GM23338 (cell line): ENCODE measurements at regions not wholly inside any gene's neighbourhood (a gene's known extent, or its start where the extent isn't known, plus 50 kb on each side); places are given as distances from the start of the nearest gene placed in this dataset.
A peak's percentile ranks its signal among the peaks of the same experiment; 100 is the strongest.

ENCODE experiments used
- ATAC-seq: fragments of 200-7000 bp; cut with Tn5 transposase; 3 replicates; pipeline ENCODE4 v1.9.1; 2020
- DNase-seq: peaks from one replicate; pipeline ENCODE4 v3.0.0-alpha.2; 2015; ENCODE audit warnings: low spot score
- H2AFZ ChIP-seq: fragments of 200-600 bp; sonication (generic); 2 replicates; pipeline ENCODE4 v1.8.0; 2016; ENCODE audit warnings: antibody characterized with exemption, mild to moderate bottlenecking, moderate library complexity
- H3F3A ChIP-seq: fragments of 200-600 bp; sonication (generic); replicated peaks from 2 replicates; pipeline ENCODE4 v1.8.0; 2017; ENCODE audit warnings: antibody characterized with exemption, mixed run types, low read depth
- H3K27ac ChIP-seq: fragments of 200-600 bp; sonication (generic); 2 replicates; pipeline ENCODE4 v1.6.1; 2016; ENCODE audit warnings: low read depth
- H3K27me3 ChIP-seq: fragments of 200-600 bp; sonication (generic); 2 replicates; pipeline ENCODE4 v1.8.0; 2016; ENCODE audit warnings: mild to moderate bottlenecking, mixed run types, moderate library complexity; ENCODE audit not compliant: insufficient read depth
- H3K36me3 ChIP-seq: fragments of 200-600 bp; sonication (generic); 2 replicates; pipeline ENCODE4 v1.8.0; 2016; ENCODE audit warnings: mild to moderate bottlenecking; ENCODE audit not compliant: insufficient read depth
- H3K4me1 ChIP-seq: fragments of 200-600 bp; sonication (generic); 2 replicates; pipeline ENCODE4 v1.8.0; 2016; ENCODE audit warnings: mild to moderate bottlenecking, moderate library complexity; ENCODE audit not compliant: insufficient read depth
- H3K4me2 ChIP-seq: fragments of 200-600 bp; sonication (generic); 2 replicates; pipeline ENCODE4 v1.7.1; 2017; ENCODE audit warnings: mixed run types
- H3K4me3 ChIP-seq: fragments of 200-600 bp; sonication (generic); 2 replicates; pipeline ENCODE4 v1.6.1; 2016; ENCODE audit warnings: mixed run types
- H3K79me2 ChIP-seq: fragments of 200-600 bp; sonication (generic); replicated peaks from 2 replicates; pipeline ENCODE4 v1.8.0; 2017; ENCODE audit warnings: mild to moderate bottlenecking; ENCODE audit not compliant: insufficient read depth
- H3K9me2 ChIP-seq: fragments of 200-600 bp; sonication (generic); 2 replicates; pipeline ENCODE4 v1.8.0; 2017; ENCODE audit not compliant: insufficient read depth
- H4K20me1 ChIP-seq: fragments of 200-600 bp; sonication (generic); replicated peaks from 2 replicates; pipeline ENCODE4 v1.8.0; 2017; ENCODE audit warnings: mild to moderate bottlenecking; ENCODE audit not compliant: insufficient read depth
- H3K27ac Mint-ChIP-seq: 2 replicates; pipeline ENCODE4 v1.8.0; 2020; ENCODE audit warnings: inconsistent platforms, mild to moderate bottlenecking, moderate library complexity, mixed read lengths
- H3K27me3 Mint-ChIP-seq: 3 replicates; pipeline ENCODE4 v1.8.0; 2022; ENCODE audit warnings: low read depth, mild to moderate bottlenecking, moderate library complexity, mixed read lengths, inconsistent platforms; ENCODE audit not compliant: insufficient read depth, poor library complexity
- H3K36me3 Mint-ChIP-seq: 3 replicates; pipeline ENCODE4 v1.8.0; 2021; ENCODE audit warnings: low read depth, mild to moderate bottlenecking, inconsistent platforms, moderate library complexity, mixed read lengths
- H3K4me1 Mint-ChIP-seq: 3 replicates; pipeline ENCODE4 v1.8.0; 2020; ENCODE audit warnings: mild to moderate bottlenecking, inconsistent platforms, mixed read lengths
- H3K4me3 Mint-ChIP-seq: 3 replicates; pipeline ENCODE4 v1.8.0; 2021; ENCODE audit warnings: moderate library complexity, mild to moderate bottlenecking, inconsistent platforms, mixed read lengths
- H3K9me3 Mint-ChIP-seq: 3 replicates; pipeline ENCODE4 v1.8.0; 2020; ENCODE audit warnings: moderate library complexity, mild to moderate bottlenecking, inconsistent platforms, mixed read lengths
- CREB1 ChIP-seq: fragments of 250-450 bp; sonication (Bioruptor Pico); IDR thresholded peaks from 2 replicates; pipeline ENCODE4 v1.5.0; 2020; ENCODE audit warnings: low read depth, mild to moderate bottlenecking, moderate library complexity
- EZH2 ChIP-seq: fragments of 200-600 bp; sonication (generic); IDR thresholded peaks from one replicate; pipeline ENCODE4 v1.8.0; 2017; ENCODE audit warnings: antibody characterized with exemption, mild to moderate bottlenecking, low read depth; ENCODE audit not compliant: unreplicated experiment
- EZH2phosphoT487 ChIP-seq: fragments of 200-600 bp; sonication (generic); IDR thresholded peaks from one replicate; pipeline ENCODE4 v1.8.1; 2018; ENCODE audit warnings: antibody characterized with exemption; ENCODE audit not compliant: unreplicated experiment
- JUNB ChIP-seq: IDR thresholded peaks from one replicate; pipeline ENCODE4 v1.6.1; 2016; ENCODE audit warnings: antibody characterized with exemption; ENCODE audit not compliant: unreplicated experiment
- NANOG ChIP-seq: IDR thresholded peaks from 2 replicates; pipeline ENCODE4 v1.6.1; 2016; ENCODE audit warnings: antibody characterized with exemption, borderline replicate concordance
- POLR2AphosphoS5 ChIP-seq: IDR thresholded peaks from 2 replicates; pipeline ENCODE4 v1.6.1; 2016; ENCODE audit warnings: antibody characterized with exemption, low read depth
- STAT1 ChIP-seq: IDR thresholded peaks from one replicate; pipeline ENCODE4 v1.6.1; 2016; ENCODE audit warnings: antibody characterized with exemption; ENCODE audit not compliant: unreplicated experiment
- ZNF114 ChIP-seq: fragments of 250-450 bp; sonication (Bioruptor Pico); IDR thresholded peaks from 2 replicates; pipeline ENCODE4 v1.5.0; 2020; ENCODE audit warnings: mild to moderate bottlenecking, moderate library complexity
- ZNF331 ChIP-seq: fragments of 250-450 bp; sonication (Bioruptor Pico); IDR thresholded peaks from 2 replicates; pipeline ENCODE4 v1.5.0; 2020; ENCODE audit warnings: low read depth, mild to moderate bottlenecking, moderate library complexity
- TF ChIP-seq, protein P1 (sequence below): fragments of 250-450 bp; sonication (Bioruptor Pico); IDR thresholded peaks from 2 replicates; pipeline ENCODE4 v1.5.0; 2020; ENCODE audit warnings: mild to moderate bottlenecking, moderate library complexity
- TF ChIP-seq, protein P2 (sequence below), 2 experiments: fragments of 200-600 bp in 1 of 2; sonication (generic) in 1 of 2; conservative IDR thresholded peaks; 2 replicates each; pipeline versions ENCODE4 v1.5.1 to v1.6.1; 2016 to 2017; ENCODE audit warnings: antibody characterized with exemption in 2 of 2, low read depth in 2 of 2, mild to moderate bottlenecking in 2 of 2, moderate library complexity in 1 of 2
- TF ChIP-seq, protein P3 (sequence below): IDR thresholded peaks from one replicate; pipeline ENCODE4 v1.6.1; 2018; ENCODE audit warnings: antibody characterized with exemption; ENCODE audit not compliant: unreplicated experiment
- TF ChIP-seq, protein P4 (sequence below): IDR thresholded peaks from 2 replicates; pipeline ENCODE4 v1.6.1; 2016; ENCODE audit warnings: antibody characterized with exemption

- TF ChIP-seq, protein P1, sequence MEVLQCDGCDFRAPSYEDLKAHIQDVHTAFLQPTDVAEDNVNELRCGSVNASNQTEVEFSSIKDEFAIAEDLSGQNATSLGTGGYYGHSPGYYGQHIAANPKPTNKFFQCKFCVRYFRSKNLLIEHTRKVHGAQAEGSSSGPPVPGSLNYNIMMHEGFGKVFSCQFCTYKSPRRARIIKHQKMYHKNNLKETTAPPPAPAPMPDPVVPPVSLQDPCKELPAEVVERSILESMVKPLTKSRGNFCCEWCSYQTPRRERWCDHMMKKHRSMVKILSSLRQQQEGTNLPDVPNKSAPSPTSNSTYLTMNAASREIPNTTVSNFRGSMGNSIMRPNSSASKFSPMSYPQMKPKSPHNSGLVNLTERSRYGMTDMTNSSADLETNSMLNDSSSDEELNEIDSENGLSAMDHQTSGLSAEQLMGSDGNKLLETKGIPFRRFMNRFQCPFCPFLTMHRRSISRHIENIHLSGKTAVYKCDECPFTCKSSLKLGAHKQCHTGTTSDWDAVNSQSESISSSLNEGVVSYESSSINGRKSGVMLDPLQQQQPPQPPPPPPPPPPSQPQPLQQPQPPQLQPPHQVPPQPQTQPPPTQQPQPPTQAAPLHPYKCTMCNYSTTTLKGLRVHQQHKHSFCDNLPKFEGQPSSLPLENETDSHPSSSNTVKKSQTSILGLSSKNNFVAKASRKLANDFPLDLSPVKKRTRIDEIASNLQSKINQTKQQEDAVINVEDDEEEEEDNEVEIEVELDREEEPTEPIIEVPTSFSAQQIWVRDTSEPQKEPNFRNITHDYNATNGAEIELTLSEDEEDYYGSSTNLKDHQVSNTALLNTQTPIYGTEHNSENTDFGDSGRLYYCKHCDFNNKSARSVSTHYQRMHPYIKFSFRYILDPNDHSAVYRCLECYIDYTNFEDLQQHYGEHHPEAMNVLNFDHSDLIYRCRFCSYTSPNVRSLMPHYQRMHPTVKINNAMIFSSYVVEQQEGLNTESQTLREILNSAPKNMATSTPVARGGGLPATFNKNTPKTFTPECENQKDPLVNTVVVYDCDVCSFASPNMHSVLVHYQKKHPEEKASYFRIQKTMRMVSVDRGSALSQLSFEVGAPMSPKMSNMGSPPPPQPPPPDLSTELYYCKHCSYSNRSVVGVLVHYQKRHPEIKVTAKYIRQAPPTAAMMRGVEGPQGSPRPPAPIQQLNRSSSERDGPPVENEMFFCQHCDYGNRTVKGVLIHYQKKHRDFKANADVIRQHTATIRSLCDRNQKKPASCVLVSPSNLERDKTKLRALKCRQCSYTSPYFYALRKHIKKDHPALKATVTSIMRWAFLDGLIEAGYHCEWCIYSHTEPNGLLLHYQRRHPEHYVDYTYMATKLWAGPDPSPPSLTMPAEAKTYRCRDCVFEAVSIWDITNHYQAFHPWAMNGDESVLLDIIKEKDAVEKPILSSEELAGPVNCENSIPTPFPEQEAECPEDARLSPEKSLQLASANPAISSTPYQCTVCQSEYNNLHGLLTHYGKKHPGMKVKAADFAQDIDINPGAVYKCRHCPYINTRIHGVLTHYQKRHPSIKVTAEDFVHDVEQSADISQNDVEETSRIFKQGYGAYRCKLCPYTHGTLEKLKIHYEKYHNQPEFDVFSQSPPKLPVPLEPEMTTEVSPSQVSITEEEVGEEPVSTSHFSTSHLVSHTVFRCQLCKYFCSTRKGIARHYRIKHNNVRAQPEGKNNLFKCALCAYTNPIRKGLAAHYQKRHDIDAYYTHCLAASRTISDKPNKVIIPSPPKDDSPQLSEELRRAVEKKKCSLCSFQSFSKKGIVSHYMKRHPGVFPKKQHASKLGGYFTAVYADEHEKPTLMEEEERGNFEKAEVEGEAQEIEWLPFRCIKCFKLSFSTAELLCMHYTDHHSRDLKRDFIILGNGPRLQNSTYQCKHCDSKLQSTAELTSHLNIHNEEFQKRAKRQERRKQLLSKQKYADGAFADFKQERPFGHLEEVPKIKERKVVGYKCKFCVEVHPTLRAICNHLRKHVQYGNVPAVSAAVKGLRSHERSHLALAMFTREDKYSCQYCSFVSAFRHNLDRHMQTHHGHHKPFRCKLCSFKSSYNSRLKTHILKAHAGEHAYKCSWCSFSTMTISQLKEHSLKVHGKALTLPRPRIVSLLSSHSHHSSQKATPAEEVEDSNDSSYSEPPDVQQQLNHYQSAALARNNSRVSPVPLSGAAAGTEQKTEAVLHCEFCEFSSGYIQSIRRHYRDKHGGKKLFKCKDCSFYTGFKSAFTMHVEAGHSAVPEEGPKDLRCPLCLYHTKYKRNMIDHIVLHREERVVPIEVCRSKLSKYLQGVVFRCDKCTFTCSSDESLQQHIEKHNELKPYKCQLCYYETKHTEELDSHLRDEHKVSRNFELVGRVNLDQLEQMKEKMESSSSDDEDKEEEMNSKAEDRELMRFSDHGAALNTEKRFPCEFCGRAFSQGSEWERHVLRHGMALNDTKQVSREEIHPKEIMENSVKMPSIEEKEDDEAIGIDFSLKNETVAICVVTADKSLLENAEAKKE (CRISPR knock-in tag): peak; percentile 39; the same call in 1 of the 2 replicates
These were observed 1049.9 kb upstream of the TENM3 start (continued) for GRCh38 chr4:181193131-181193930.

- Histone ChIP-seq H3K4me2 (no peak overlapping the region), H3K27me3 (no peaks in the 10 kb centered on the region), H4K20me1 (no peaks in the 10 kb centered on the region), H2AFZ (no peak overlapping the region), H3F3A (no peaks in the 10 kb centered on the region), H3K36me3 (no peaks in the 10 kb centered on the region), H3K4me3 (no peak overlapping the region), H3K9me2 (no peaks in the 10 kb centered on the region), H3K79me2 (no peaks in the 10 kb centered on the region), H3K4me1 (peaks cover 7% of the 10 kb centered on the region; the same call in 1 of the 2 replicates), H3K27ac (no peak overlapping the region)
- Mint-ChIP-seq H3K9me3 (no peaks in the 10 kb centered on the region), H3K36me3 (no peaks in the 10 kb centered on the region), H3K4me1 (peaks cover 17% of the 10 kb centered on the region), H3K4me3 (no peak overlapping the region), H3K27me3 (no peaks in the 10 kb centered on the region), H3K27ac (no peak overlapping the region)
- ATAC-seq (no peak), DNase-seq (no peak)
- TF ChIP-seq, protein P2, sequence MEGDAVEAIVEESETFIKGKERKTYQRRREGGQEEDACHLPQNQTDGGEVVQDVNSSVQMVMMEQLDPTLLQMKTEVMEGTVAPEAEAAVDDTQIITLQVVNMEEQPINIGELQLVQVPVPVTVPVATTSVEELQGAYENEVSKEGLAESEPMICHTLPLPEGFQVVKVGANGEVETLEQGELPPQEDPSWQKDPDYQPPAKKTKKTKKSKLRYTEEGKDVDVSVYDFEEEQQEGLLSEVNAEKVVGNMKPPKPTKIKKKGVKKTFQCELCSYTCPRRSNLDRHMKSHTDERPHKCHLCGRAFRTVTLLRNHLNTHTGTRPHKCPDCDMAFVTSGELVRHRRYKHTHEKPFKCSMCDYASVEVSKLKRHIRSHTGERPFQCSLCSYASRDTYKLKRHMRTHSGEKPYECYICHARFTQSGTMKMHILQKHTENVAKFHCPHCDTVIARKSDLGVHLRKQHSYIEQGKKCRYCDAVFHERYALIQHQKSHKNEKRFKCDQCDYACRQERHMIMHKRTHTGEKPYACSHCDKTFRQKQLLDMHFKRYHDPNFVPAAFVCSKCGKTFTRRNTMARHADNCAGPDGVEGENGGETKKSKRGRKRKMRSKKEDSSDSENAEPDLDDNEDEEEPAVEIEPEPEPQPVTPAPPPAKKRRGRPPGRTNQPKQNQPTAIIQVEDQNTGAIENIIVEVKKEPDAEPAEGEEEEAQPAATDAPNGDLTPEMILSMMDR (conservative IDR thresholded peaks at IDR 0.05; ENCODE audit: low read depth in 2 of 2): no peak
- no peak for TF ChIP-seq NANOG
- TF ChIP-seq ZNF331 (CRISPR knock-in tag): no peak
- TF ChIP-seq CREB1: no peak
- TF ChIP-seq, protein P3, sequence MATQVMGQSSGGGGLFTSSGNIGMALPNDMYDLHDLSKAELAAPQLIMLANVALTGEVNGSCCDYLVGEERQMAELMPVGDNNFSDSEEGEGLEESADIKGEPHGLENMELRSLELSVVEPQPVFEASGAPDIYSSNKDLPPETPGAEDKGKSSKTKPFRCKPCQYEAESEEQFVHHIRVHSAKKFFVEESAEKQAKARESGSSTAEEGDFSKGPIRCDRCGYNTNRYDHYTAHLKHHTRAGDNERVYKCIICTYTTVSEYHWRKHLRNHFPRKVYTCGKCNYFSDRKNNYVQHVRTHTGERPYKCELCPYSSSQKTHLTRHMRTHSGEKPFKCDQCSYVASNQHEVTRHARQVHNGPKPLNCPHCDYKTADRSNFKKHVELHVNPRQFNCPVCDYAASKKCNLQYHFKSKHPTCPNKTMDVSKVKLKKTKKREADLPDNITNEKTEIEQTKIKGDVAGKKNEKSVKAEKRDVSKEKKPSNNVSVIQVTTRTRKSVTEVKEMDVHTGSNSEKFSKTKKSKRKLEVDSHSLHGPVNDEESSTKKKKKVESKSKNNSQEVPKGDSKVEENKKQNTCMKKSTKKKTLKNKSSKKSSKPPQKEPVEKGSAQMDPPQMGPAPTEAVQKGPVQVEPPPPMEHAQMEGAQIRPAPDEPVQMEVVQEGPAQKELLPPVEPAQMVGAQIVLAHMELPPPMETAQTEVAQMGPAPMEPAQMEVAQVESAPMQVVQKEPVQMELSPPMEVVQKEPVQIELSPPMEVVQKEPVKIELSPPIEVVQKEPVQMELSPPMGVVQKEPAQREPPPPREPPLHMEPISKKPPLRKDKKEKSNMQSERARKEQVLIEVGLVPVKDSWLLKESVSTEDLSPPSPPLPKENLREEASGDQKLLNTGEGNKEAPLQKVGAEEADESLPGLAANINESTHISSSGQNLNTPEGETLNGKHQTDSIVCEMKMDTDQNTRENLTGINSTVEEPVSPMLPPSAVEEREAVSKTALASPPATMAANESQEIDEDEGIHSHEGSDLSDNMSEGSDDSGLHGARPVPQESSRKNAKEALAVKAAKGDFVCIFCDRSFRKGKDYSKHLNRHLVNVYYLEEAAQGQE: no peak
- no peak for TF ChIP-seq STAT1
- no peak for TF ChIP-seq EZH2
- TF ChIP-seq, protein P4, sequence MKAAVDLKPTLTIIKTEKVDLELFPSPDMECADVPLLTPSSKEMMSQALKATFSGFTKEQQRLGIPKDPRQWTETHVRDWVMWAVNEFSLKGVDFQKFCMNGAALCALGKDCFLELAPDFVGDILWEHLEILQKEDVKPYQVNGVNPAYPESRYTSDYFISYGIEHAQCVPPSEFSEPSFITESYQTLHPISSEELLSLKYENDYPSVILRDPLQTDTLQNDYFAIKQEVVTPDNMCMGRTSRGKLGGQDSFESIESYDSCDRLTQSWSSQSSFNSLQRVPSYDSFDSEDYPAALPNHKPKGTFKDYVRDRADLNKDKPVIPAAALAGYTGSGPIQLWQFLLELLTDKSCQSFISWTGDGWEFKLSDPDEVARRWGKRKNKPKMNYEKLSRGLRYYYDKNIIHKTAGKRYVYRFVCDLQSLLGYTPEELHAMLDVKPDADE: no peak
- TF ChIP-seq ZNF114: no peak
- no peak for TF ChIP-seq JUNB
- TF ChIP-seq EZH2phosphoT487: no peak
- no peak for TF ChIP-seq POLR2AphosphoS5
These were observed 1049.1 kb upstream of the TENM3 start for GRCh38 chr4:181194096-181194495.
